ENCODE measurements at regions not wholly inside any gene's neighbourhood (a gene's known extent, or its start where the extent isn't known, plus 50 kb on each side); places are given as distances from the start of the nearest gene placed in this dataset.
A peak's percentile ranks its signal among the peaks of the same experiment; 100 is the strongest.

GRCh38 chr18:10051877-10052631 is 138.2 kb downstream of the VAPA start:
- Histone ChIP-seq H3K4me3 (no peak overlapping the region), H3K9me3 (ENCODE audit: control insufficient read depth in 4 of 4, insufficient read depth in 3 of 4, low read length in 3 of 4) (no peaks in the 10 kb centered on the region), H3K27ac (ENCODE audit: low read depth in 1 of 2, low read length in 1 of 2) (peak overlapping the region in 1 of 2 donors; percentile 14), H3K36me3 (ENCODE audit: control insufficient read depth in 4 of 4, insufficient read depth in 4 of 4, low read length in 4 of 4) (no peaks in the 10 kb centered on the region), H3K9ac (ENCODE audit: insufficient read depth in 1 of 2, low read length in 2 of 2) (no peak overlapping the region), H3K27me3 (ENCODE audit: control insufficient read depth in 3 of 3, insufficient read depth in 3 of 3, low read length in 2 of 3) (no peaks in the 10 kb centered on the region), H3K4me1 (ENCODE audit: control insufficient read depth in 5 of 5, insufficient read depth in 5 of 5, low read length in 5 of 5) (peaks cover under 1 to 35% (median 15%) of the 10 kb centered on the region in 5 donors)
- DNase-seq: peak; percentile 90 to 99 (median 99)
- ATAC-seq (ENCODE audit: insufficient read depth, low FRiP score): peak; percentile 10
- 63 to 73% methylated on average over 8 of the region's 8 CpGs for WGBS, 2 donors
- TF ChIP-seq CTCF (IDR thresholded peaks at IDR 0.05; ENCODE audit: control extremely low read depth, extremely low read depth): no peak

DNA sequence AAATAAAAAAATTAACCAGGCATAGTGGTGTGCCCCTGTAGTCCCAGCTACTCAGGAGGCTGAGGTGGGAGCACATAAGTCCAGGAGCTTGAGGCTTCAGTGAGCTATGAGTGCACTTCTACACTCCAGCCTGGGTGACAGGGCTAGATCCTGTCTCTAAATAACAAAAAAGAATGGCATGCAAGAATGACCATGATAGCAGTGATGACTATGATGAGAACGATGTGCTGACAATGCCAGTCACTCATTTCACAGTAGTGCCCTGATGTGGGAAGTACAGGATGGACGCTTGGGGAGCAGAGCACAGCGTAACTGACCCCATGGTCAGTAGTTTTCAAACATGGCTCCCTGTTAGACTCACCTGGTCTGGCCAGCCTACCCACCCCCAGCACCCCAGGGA is 139.1 kb downstream of the VAPA start:
- Histone ChIP-seq H3K4me1 (ENCODE audit: control insufficient read depth in 5 of 5, insufficient read depth in 5 of 5, low read length in 5 of 5) (peaks cover 4 to 44% (median 22%) of the 10 kb centered on the region in 5 donors), H3K4me3 (no peak overlapping the region), H3K9me3 (ENCODE audit: control insufficient read depth in 4 of 4, insufficient read depth in 3 of 4, low read length in 3 of 4) (no peaks in the 10 kb centered on the region), H3K9ac (ENCODE audit: insufficient read depth in 1 of 2, low read length in 2 of 2) (no peak overlapping the region), H3K27ac (ENCODE audit: low read depth in 1 of 2, low read length in 1 of 2) (no peak overlapping the region), H3K27me3 (ENCODE audit: control insufficient read depth in 3 of 3, insufficient read depth in 3 of 3, low read length in 2 of 3) (no peaks in the 10 kb centered on the region), H3K36me3 (ENCODE audit: control insufficient read depth in 4 of 4, insufficient read depth in 4 of 4, low read length in 4 of 4) (no peaks in the 10 kb centered on the region)
- DNase-seq (no peak), ATAC-seq (ENCODE audit: insufficient read depth, low FRiP score) (no peak)
- TF ChIP-seq CTCF (IDR thresholded peaks at IDR 0.05; ENCODE audit: control extremely low read depth, extremely low read depth): no peak
- WGBS, 2 donors: 95 to 96% methylated on average over 3 of the region's 3 CpGs

DNA sequence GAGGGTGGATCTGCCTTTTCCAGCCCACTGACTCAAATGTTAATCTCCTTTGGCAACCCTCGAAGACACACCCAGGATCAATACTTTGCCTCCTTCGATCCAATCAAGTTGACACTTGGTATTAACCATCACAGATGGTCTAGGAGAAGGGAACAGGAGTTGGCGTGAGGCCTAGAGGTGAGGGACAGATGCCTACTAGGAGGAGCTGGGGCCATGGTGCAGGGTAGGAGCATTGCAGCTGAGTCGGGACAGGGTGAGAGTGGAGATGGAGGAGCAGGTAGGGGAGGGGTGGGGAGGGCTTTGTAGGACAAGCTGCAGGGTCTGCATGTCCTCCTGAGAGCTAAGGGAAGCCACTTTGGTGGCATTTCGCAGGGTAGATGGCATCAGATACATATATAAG is 140.0 kb downstream of the VAPA start:
- Histone ChIP-seq H3K36me3 (ENCODE audit: control insufficient read depth in 4 of 4, insufficient read depth in 4 of 4, low read length in 4 of 4) (no peaks in the 10 kb centered on the region), H3K4me1 (ENCODE audit: control insufficient read depth in 5 of 5, insufficient read depth in 5 of 5, low read length in 5 of 5) (peaks cover 13 to 51% (median 30%) of the 10 kb centered on the region in 5 donors), H3K4me3 (no peak overlapping the region), H3K27me3 (ENCODE audit: control insufficient read depth in 3 of 3, insufficient read depth in 3 of 3, low read length in 2 of 3) (no peaks in the 10 kb centered on the region), H3K9me3 (ENCODE audit: control insufficient read depth in 4 of 4, insufficient read depth in 3 of 4, low read length in 3 of 4) (no peaks in the 10 kb centered on the region), H3K9ac (ENCODE audit: insufficient read depth in 1 of 2, low read length in 2 of 2) (no peak overlapping the region), H3K27ac (ENCODE audit: low read depth in 1 of 2, low read length in 1 of 2) (peak overlapping the region in 1 of 2 donors; percentile 43)
- TF ChIP-seq CTCF (IDR thresholded peaks at IDR 0.05; ENCODE audit: control extremely low read depth, extremely low read depth): no peak
- no peak for DNase-seq
- WGBS, 2 donors: 97 to 99% methylated on average over 5 of the region's 5 CpGs
- ATAC-seq (ENCODE audit: insufficient read depth, low FRiP score): no peak
